H9 (cell line): ENCODE measurements at regions not wholly inside any gene's neighbourhood (a gene's known extent, or its start where the extent isn't known, plus 50 kb on each side); places are given as distances from the start of the nearest gene placed in this dataset.

ENCODE experiments used
- DNase-seq: peaks from one replicate; pipeline ENCODE4 v3.0.0-alpha.2; 2017
- H2AFZ ChIP-seq: one replicate; pipeline ENCODE4 v1.6.1; 2013; ENCODE audit warnings: mild to moderate bottlenecking, low read length, control low read depth, moderate library complexity
- H2AK5ac ChIP-seq: 2 replicates; pipeline ENCODE4 v1.6.1; 2013; ENCODE audit warnings: low read length, control low read depth, mixed read lengths; ENCODE audit not compliant: insufficient read length
- H2BK120ac ChIP-seq: one replicate; pipeline ENCODE4 v1.6.1; 2013; ENCODE audit warnings: low read depth, mild to moderate bottlenecking, low read length, control low read depth, inconsistent platforms; ENCODE audit not compliant: poor library complexity, severe bottlenecking
- H2BK12ac ChIP-seq: 2 replicates; pipeline ENCODE4 v1.6.1; 2013; ENCODE audit warnings: low read length, control low read depth, mixed read lengths, low read depth; ENCODE audit not compliant: insufficient read length
- H2BK15ac ChIP-seq: 2 replicates; pipeline ENCODE4 v1.6.1; 2013; ENCODE audit warnings: low read depth, low read length, control low read depth
- H2BK20ac ChIP-seq: one replicate; pipeline ENCODE4 v1.6.1; 2013; ENCODE audit warnings: low read depth, mild to moderate bottlenecking, low read length, control low read depth, inconsistent platforms; ENCODE audit not compliant: poor library complexity, severe bottlenecking
- H2BK5ac ChIP-seq: 2 replicates; pipeline ENCODE4 v1.6.1; 2013; ENCODE audit warnings: low read length, control low read depth, mixed read lengths; ENCODE audit not compliant: insufficient read length
- H3K14ac ChIP-seq: 2 replicates; pipeline ENCODE4 v1.6.1; 2013; ENCODE audit warnings: low read length, control low read depth; ENCODE audit not compliant: insufficient read depth
- H3K18ac ChIP-seq: 2 replicates; pipeline ENCODE4 v1.6.1; 2013; ENCODE audit warnings: low read depth, mild to moderate bottlenecking, mixed read lengths, low read length, control low read depth; ENCODE audit not compliant: insufficient read length
- H3K23ac ChIP-seq: 2 replicates; pipeline ENCODE4 v1.6.1; 2013; ENCODE audit warnings: low read length, control low read depth, mixed read lengths, low read depth; ENCODE audit not compliant: insufficient read length
- H3K23me2 ChIP-seq: 2 replicates; pipeline ENCODE4 v1.6.1; 2013; ENCODE audit warnings: low read depth, mild to moderate bottlenecking, mixed read lengths, low read length, control low read depth; ENCODE audit not compliant: insufficient read length, poor library complexity, severe bottlenecking
- H3K27ac ChIP-seq: 2 replicates; pipeline ENCODE4 v1.5.1; 2013; ENCODE audit warnings: low read length, control low read depth, mixed read lengths, low read depth; ENCODE audit not compliant: insufficient read length
- H3K27me3 ChIP-seq: 2 replicates; pipeline ENCODE4 v1.6.1; 2013; ENCODE audit warnings: low read length, control low read depth, inconsistent platforms; ENCODE audit not compliant: insufficient read depth
- H3K4ac ChIP-seq: 2 replicates; pipeline ENCODE4 v1.6.1; 2013; ENCODE audit warnings: low read depth, mild to moderate bottlenecking, control low read depth, inconsistent platforms, low read length, moderate library complexity
- H3K4me1 ChIP-seq: 2 replicates; pipeline ENCODE4 v1.6.1; 2013; ENCODE audit warnings: low read length, control low read depth, inconsistent platforms; ENCODE audit not compliant: insufficient read depth
- H3K4me2 ChIP-seq: 2 replicates; pipeline ENCODE4 v1.6.1; 2013; ENCODE audit warnings: low read length, control low read depth, mixed read lengths; ENCODE audit not compliant: insufficient read length, insufficient read depth
- H3K56ac ChIP-seq: 2 replicates; pipeline ENCODE4 v1.6.1; 2013; ENCODE audit warnings: low read depth, mild to moderate bottlenecking, mixed read lengths, low read length, control low read depth; ENCODE audit not compliant: insufficient read length
- H3K79me1 ChIP-seq: 2 replicates; pipeline ENCODE4 v1.6.1; 2013; ENCODE audit warnings: low read depth, mild to moderate bottlenecking, moderate library complexity, low read length, control low read depth, inconsistent platforms; ENCODE audit not compliant: insufficient read depth, poor library complexity, severe bottlenecking
- H3K79me2 ChIP-seq: 2 replicates; pipeline ENCODE4 v1.6.1; 2013; ENCODE audit warnings: low read length, control low read depth, inconsistent platforms; ENCODE audit not compliant: insufficient read depth
- H3K9ac ChIP-seq: 2 replicates; pipeline ENCODE4 v1.6.1; 2013; ENCODE audit warnings: low read length, control low read depth, mixed read lengths; ENCODE audit not compliant: insufficient read length; ENCODE audit errors: extremely low read depth
- H3K9me3 ChIP-seq: one replicate; pipeline ENCODE4 v1.6.1; 2013; ENCODE audit warnings: low read depth, low read length, inconsistent platforms; ENCODE audit not compliant: control insufficient read depth
- H3T11ph ChIP-seq: one replicate; pipeline ENCODE4 v1.6.1; 2013; ENCODE audit warnings: mild to moderate bottlenecking, low read length, control low read depth, inconsistent platforms
- H4K20me1 ChIP-seq: one replicate; pipeline ENCODE4 v1.6.1; 2013; ENCODE audit not compliant: control insufficient read depth, insufficient read length, insufficient read depth
- H4K5ac ChIP-seq: 2 replicates; pipeline ENCODE4 v1.6.1; 2013; ENCODE audit warnings: low read depth, mild to moderate bottlenecking, mixed read lengths, low read length, control low read depth; ENCODE audit not compliant: insufficient read length
- H4K8ac ChIP-seq: replicated peaks from 2 replicates; pipeline ENCODE4 v1.6.1; 2013; ENCODE audit warnings: low read length, control low read depth, mixed read lengths, low read depth; ENCODE audit not compliant: insufficient read length
- H4K91ac ChIP-seq: 2 replicates; pipeline ENCODE4 v1.6.1; 2013; ENCODE audit warnings: low read depth, mild to moderate bottlenecking, moderate library complexity, mixed read lengths, low read length, control low read depth; ENCODE audit not compliant: insufficient read length
- H3K27ac Mint-ChIP-seq, 3 experiments: 2 replicates in 2 of 3; 3 replicates in 1 of 3; pipeline ENCODE4 v1.8.0; 2020 to 2021; ENCODE audit warnings: mixed read lengths in 3 of 3, mild to moderate bottlenecking in 1 of 3, moderate library complexity in 1 of 3
- H3K27me3 Mint-ChIP-seq: 2 replicates; pipeline ENCODE4 v1.8.0; 2021; ENCODE audit warnings: low read depth, mild to moderate bottlenecking, moderate library complexity, mixed read lengths
- H3K36me3 Mint-ChIP-seq, 3 experiments: 2 replicates in 2 of 3; 3 replicates in 1 of 3; pipeline ENCODE4 v1.8.0; 2020 to 2021; ENCODE audit warnings: low read depth in 3 of 3, mixed read lengths in 3 of 3; ENCODE audit not compliant: insufficient read depth in 1 of 3
- H3K4me1 Mint-ChIP-seq, 2 experiments: 2 replicates each; pipeline ENCODE4 v1.8.0; 2020; ENCODE audit warnings: mixed read lengths in 2 of 2
- H3K4me3 Mint-ChIP-seq, 2 experiments: 2 replicates in 1 of 2; 3 replicates in 1 of 2; pipeline ENCODE4 v1.8.0; 2020 to 2021; ENCODE audit warnings: mild to moderate bottlenecking in 2 of 2, mixed read lengths in 2 of 2, moderate library complexity in 1 of 2
- H3K9me3 Mint-ChIP-seq, 2 experiments: 2 replicates in 1 of 2; 3 replicates in 1 of 2; pipeline ENCODE4 v1.8.0; 2020; ENCODE audit warnings: mild to moderate bottlenecking in 2 of 2, mixed read lengths in 2 of 2, moderate library complexity in 1 of 2
- WGBS: extraction: QIAGEN DNeasy Blood & Tissue Kit; methylation state at CpG from one replicate; pipeline ENCODE4 v1.1.7; 2013; ENCODE audit warnings: missing lambda C conversion rate, low lambda C conversion rate, mixed read lengths; ENCODE audit not compliant: insufficient read length; ENCODE audit errors: extremely low coverage; 5-methylcytosine and 5-hydroxymethylcytosine counted together
- TF ChIP-seq, protein P1 (sequence below): fragments of 200-600 bp; sonication (generic); conservative IDR thresholded peaks from 3 replicates; pipeline ENCODE4 v1.8.0; 2021; ENCODE audit warnings: antibody characterized with exemption, mild to moderate bottlenecking

DNA sequence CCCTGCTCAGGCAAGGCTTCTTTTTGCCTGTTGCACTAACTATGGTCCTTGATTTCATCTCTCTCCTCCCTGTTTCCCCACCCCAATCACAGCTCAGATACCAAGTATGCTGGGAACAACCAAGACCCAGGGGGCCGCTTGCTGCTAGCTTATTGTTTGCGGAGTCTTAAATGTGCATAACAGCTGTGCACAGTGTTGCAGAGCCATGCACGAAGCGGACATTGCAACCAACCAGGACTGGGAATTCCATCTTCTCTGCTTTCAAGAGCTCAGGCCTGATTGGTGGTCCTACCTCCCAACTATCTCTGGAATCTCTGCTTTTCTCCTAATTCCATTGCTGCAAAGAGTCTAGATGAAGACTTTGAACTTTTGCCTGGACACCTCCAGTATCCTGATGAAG, 281.3 kb upstream of the TNRC6C start:
- Mint-ChIP-seq H3K36me3 (no peaks in the 10 kb centered on the region), H3K9me3 (peaks cover 2 to 4% of the 10 kb centered on the region in 2 experiments; a peak in 3 of 5 replicates), H3K4me1 (peaks cover 0 to 15% of the 10 kb centered on the region in 2 experiments; a peak in 2 of 4 replicates), H3K4me3 (no peak overlapping the region), H3K27me3 (peaks cover 28% of the 10 kb centered on the region), H3K27ac (no peak overlapping the region)
- WGBS: no CpG with 5 or more reads among the region's 4 CpGs
- Histone ChIP-seq H3T11ph (no peak overlapping the region), H3K4me2 (no peak overlapping the region), H3K9me3 (no peaks in the 10 kb centered on the region), H3K23ac (no peak overlapping the region), H2BK15ac (no peak overlapping the region), H4K5ac (no peak overlapping the region), H3K79me2 (no peaks in the 10 kb centered on the region), H3K18ac (no peak overlapping the region), H4K91ac (no peak overlapping the region), H3K23me2 (no peaks in the 10 kb centered on the region), H2AK5ac (no peak overlapping the region), H2BK120ac (no peak overlapping the region), H2BK5ac (no peak overlapping the region), H2BK20ac (no peak overlapping the region), H3K56ac (no peak overlapping the region), H3K4me1 (no peaks in the 10 kb centered on the region), H4K20me1 (peaks cover 2% of the 10 kb centered on the region), H3K27ac (no peak overlapping the region), H3K14ac (no peak overlapping the region), H3K4ac (no peak overlapping the region), H4K8ac (no peak overlapping the region), H3K9ac (no peak overlapping the region), H3K27me3 (no peaks in the 10 kb centered on the region; the same call in 1 of the 2 replicates), H2AFZ (no peak overlapping the region), H2BK12ac (no peak overlapping the region), H3K79me1 (no peaks in the 10 kb centered on the region)
- DNase-seq: no peak
- TF ChIP-seq, protein P1, sequence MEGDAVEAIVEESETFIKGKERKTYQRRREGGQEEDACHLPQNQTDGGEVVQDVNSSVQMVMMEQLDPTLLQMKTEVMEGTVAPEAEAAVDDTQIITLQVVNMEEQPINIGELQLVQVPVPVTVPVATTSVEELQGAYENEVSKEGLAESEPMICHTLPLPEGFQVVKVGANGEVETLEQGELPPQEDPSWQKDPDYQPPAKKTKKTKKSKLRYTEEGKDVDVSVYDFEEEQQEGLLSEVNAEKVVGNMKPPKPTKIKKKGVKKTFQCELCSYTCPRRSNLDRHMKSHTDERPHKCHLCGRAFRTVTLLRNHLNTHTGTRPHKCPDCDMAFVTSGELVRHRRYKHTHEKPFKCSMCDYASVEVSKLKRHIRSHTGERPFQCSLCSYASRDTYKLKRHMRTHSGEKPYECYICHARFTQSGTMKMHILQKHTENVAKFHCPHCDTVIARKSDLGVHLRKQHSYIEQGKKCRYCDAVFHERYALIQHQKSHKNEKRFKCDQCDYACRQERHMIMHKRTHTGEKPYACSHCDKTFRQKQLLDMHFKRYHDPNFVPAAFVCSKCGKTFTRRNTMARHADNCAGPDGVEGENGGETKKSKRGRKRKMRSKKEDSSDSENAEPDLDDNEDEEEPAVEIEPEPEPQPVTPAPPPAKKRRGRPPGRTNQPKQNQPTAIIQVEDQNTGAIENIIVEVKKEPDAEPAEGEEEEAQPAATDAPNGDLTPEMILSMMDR: no peak
